ENCODE measurements at regions not wholly inside any gene's neighbourhood (a gene's known extent, or its start where the extent isn't known, plus 50 kb on each side); places are given as distances from the start of the nearest gene placed in this dataset.
"Not testable (repeated sequence)": the region's sequence is repeated elsewhere in the genome, so short reads cannot be mapped to it uniquely, and the experiment has no call there.

DNA sequence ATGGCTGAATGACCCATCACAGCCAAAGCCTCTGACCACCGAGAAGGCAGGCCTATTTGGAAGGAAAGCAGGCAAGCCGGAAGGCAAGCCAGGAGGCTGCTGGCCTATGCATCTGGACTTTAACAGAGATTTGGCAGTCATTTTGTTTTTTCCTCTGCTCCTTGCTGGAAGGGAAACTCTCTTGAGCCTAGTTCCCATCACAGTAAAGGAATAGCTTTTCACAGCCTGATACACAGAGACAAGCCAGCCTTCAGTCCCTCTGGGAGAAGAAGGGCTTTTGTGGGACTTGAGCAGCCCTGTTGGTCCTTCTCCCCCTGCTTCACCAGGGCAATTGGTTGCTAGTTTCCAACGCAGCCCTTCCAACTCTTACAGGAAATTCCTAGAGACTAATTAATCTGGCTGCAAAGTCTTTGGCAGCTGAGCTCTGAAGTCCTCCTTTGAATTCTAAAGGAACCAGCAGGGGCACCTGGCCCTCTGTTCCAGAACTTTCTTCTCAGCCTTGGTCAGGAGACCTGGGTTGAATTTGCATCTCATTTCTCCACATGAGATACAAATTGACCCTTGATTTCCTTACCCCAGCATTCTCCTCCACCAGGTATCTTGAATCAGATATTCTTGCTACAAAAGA is 157.3 kb upstream of the EPB41L4A start:
- no peak for DNase-seq

- DNase-seq = no peak
Observed at GRCh38 chr5:112579599-112580170, 158.0 kb upstream of the APC start.

DNA sequence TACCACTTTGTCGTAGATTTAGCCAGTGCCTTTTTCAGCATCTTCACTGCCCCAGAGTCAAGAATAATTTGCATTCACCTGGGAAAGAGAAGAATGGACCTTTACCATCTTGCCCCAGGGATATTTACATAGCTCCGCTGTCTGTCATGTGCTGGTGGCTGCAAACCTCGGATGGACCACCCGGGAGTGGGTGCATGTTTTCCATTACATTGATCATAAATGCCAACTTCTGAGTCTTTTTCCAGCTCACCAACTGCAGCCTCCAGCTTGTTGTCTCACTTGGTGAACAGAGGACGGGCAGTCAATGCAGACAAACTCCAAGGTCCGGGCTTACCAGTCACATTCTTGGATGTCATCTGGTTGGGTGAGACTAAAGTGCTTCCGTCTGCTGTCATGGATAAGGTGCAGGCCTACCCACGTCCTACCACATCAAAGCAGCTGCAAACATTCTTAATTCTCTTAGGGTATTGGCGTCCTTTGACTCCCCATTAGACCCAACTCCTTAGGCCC is 155.8 kb upstream of the APC start:
- no peak for DNase-seq

DNA sequence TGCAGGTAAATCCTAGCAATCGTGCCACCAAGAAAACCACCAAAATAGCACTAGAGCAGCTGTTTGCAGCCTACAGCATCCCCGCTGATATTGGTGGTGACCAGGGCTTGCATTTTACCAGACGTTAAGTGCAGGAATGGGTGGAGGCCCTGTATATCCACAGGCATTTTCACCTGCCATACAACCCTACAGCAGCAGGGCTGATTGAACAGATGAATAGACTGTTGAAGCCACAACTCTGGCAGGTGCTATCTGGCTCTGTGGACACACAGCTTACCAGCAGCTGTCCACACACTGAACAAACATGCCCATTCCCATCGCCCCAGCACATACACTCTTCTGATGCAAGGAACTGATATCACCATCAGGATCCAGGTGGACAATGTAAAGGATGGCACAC is 154.5 kb upstream of the APC start:
- no peak for DNase-seq

DNA sequence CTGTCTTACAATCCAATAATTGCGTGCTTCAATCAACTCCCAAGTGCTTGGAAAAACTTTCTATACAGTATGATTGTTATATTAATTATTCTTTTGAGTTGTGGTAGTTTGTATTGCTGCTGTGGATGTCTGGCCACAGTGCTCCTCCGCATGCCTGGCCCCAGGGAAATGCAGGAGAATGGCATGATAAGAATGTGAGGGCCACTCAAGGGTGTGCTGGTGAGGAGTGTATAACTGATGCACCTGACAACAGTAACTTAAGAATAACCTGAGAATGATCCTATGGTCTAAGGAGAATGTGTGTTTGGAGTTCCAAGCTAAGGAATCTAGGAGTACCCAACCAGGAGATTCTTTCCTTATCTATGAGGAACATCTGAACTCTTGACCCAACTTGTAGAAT is 152.9 kb upstream of the APC start:
- DNase-seq = no peak

GRCh38 chr5:112586596-112587062 is 151.1 kb upstream of the APC start:
- DNase-seq = peak; percentile 81

- DNase-seq = not testable (repeated sequence)
Observed at GRCh38 chr5:112590858-112591257, 146.8 kb upstream of the APC start.

GRCh38 chr5:112594095-112594850 is 143.4 kb upstream of the APC start:
- DNase-seq = no peak

- DNase-seq = no peak
Observed at GRCh38 chr5:112594941-112595340, 142.7 kb upstream of the APC start.

- DNase-seq = peak; percentile 9
Observed at GRCh38 chr5:112597831-112598230, 139.9 kb upstream of the APC start.

DNA sequence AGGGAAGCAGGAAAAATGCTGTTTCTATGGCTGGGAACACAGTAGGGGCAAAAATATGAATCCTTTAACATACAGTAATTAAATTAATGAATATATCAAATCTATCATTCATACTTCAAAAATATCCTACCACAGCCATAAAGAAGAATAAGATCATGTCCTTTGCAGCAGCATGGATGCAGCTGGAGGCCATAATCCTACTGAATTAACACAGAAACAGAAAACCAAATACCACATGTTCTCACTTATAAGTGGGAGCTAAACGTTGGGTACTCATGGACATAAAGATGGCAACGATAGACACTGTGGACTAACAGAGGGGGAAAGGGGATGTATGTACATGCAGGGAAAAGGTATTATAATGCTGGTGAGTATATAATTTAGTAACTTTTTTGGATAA is 137.2 kb upstream of the APC start:
- DNase-seq = not testable (repeated sequence)

DNA sequence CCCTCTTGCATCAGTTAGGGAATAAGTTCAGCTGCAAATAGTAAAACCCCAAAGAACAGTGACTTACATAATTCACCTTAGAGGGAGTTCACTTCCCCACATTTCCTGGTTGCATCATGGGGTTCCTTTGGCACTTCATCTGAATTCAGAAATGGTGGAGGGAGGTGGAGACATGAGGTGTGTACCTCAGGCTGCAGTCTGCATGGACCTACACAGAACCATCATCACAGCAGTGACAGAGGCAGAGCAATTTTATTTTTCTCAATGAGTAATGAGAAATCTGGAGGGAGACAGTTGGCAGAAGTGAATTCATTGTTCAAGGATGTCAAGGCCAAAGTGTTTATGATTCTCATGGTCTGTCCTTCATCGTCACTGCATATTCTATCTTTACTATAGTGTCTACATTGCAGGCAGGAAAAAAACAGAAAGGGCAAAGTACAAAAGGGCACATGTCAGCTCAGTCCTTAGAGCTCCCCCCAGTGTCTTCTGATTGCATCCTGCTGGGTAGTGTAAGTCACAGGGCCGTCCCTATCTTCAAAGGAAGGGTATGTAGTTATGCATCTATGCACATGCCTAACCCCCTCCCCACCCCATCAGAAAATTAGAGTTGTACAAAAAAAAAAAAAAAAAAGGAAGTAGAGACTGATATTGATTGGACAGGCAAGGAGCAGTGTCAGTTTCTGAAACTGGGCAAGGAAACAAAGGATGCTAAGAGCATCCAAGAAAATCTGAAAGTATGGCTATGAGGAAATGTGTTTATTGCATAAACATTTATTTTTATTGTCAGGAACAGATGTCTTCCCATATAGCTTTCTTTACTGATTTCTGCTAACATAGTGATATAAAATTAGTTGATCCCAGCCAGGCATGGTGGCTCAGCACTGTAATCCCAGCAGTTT is 132.7 kb upstream of the APC start:
- DNase-seq = peak; percentile 87

GRCh38 chr5:112608975-112609374 is 128.7 kb upstream of the APC start:
- no peak for DNase-seq

GRCh38 chr5:112612663-112613062 is 125.0 kb upstream of the APC start:
- DNase-seq = no peak

DNA sequence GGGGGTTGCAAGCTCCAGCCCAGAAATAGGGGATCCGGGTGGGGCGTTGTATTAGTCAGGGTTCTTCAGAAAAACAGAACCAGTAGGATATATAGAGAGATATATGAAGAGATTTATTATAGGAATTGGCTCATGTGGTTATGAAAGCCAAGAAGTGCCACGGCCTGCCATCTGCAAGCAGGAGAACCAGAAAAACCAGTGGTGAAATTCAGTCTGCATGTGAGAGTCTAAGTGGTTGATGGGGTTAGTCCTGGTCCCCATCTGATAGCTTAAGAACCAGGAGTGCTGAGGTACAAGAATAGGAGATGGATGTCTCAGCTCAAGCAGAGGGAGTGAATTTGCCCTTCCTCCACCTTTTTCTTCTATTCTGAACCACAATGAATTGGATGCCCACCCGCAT is 123.4 kb upstream of the APC start:
- DNase-seq = no peak

DNA sequence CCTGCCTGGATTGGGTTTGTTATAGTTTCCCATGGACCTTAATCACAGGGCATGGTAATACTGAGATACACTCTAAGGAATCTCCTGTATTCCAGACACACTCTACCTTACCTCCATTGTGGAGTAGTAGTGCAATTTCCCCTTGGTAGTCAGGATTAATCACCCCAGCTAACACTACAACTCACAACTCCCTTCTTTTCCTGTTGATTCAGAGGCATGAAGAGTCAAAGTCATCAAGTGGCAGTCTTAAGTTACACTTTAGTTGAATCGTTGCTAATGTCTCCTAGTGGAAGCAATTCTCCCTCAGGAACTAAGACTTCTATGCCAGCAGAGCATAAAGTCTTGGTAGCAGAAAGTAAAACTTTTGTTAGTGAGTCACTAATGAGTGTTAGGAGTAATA is 122.7 kb upstream of the APC start:
- DNase-seq = no peak

GRCh38 chr5:112616812-112617547 is 120.7 kb upstream of the APC start:
- peak; percentile 33 for DNase-seq

DNA sequence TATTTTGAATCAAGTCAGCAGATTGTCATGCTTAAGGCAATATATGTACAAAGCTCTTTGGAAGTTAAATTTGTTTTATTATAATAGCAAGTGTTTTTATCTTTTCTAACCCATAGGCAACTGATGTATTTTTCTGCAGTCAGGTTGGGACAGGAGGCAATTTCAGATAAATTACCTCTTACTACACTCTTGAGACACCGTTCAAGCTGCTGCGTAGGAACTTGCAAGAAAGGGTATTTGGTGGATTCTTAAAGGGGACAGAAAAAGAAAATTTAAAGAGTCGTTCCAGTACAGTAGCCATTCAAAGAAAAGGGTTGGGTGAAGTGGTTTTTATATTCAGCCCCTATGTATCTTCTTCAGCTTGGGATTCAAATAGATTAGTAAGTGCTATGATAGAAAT is 112.4 kb upstream of the APC start:
- no peak for DNase-seq

DNA sequence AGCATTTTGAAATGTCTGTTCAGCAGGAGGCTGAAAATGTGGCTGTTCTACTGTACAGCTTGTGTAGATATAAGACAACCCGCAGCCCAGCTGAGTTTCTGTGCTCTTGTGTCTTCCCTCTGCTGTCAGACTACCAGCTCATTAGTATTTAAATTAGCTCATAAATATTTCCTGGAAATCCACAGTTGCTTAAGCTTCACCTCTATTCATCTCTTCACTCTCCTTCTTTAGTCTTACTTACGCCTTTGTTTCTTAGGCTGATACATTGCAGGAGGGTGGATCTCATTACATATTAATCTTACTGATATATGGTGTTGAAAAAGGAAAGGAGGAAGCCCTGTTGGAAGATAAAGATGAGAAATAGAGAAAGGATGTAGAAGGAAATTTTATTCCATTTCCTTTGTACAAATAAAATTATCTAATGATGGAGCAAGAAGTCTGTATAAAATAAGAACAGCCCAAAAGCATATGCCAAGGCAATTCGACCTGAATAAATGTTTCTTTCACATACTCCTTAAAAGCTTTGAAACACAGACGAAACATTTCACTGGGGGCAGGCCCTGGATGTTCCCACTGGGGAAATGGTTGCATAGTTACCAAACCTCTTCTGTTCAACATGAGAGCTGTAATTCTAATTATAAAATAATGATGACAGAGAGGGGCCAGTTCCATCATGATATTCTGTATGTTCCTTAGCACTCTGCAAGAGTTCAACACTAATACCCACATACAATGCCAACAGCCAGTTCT is 111.8 kb upstream of the APC start:
- DNase-seq = no peak

DNA sequence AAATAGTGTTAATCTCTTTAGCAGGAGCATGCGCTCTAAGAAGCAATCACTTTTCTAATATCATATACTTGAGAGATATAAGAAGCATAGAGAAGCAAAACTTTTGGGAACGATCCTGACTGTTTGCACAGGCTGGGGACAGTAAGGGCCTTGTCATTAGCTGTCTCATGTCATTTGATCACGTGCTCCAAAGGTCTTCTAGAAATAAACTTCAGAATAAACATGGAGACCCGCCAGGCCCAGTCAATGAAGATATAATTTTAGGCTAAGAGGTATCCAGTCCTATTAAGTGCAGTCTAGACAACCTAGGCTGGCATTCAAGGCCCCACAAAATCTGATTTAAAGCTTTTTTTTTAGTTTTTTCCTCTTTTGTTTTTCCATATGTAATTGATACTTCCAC is 111.0 kb upstream of the APC start:
- no peak for DNase-seq

DNA sequence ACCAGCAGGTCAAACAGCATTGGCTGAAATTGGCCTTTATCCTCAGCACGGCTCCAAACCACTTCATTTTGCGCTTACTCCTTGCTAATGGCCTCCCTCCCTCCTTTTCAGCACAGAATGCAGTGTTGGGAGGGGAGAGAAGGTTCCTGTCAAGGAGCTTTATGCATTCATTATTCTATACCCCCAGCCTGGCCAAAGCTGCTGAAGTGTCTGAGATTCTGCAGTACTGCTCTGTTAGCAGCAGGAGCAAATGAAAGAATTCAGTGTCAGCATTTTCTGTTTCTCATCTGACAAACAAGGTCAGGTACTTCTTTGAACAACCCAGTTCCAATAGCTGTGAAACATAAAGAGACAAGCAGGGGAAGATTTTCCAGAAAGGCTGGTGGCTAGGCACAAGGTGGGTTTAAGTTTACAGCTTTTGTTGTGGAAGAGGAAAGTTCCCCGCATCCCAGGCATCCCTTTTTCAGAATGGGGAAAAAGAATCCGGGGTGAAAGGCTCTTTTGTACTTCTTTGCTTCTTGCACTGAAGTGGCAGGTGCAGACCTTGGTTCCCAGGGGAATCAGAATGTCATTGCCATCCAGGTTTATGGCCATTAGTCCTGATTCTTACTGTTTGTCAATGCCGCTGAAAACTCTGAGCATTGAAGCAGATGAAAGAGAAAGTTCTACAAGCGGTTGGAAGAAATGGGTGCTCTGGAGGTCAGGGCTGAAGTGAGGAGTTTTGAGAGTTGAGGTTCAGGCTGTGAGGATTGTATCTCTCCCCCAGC is 109.3 kb upstream of the APC start:
- no peak for DNase-seq

Measured in OCI-M1 (cell line).